ENCODE measurements at regions not wholly inside any gene's neighbourhood (a gene's known extent, or its start where the extent isn't known, plus 50 kb on each side); places are given as distances from the start of the nearest gene placed in this dataset.

DNA sequence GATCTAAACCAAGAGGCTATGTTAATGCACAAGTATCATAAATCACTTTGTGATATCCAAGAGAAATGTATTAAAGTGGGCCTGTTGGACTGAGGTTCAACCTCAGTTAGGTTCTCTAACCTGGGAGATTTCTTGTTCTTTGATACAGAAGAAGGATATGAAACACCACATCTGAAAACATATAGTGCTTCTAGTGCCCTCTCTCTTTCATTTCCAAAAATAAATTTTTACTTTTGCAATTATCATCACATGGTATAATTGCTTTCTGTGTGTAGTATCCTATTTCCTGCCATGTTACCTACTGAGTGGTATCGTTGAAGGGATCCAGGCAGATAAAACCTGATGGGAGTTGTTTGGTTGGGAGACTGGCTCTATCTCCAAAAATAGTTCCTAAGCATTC, 264.9 kb downstream of the CCER1 start:
- no peak for TF ChIP-seq POLR2AphosphoS5 (IDR thresholded peaks at IDR 0.05)
- TF ChIP-seq CTCF (IDR thresholded peaks at IDR 0.05; ENCODE audit: poor library complexity, severe bottlenecking): no peak

All from neural cell (in vitro differentiated cells).